GM23248 (cell line): ENCODE measurements at regions not wholly inside any gene's neighbourhood (a gene's known extent, or its start where the extent isn't known, plus 50 kb on each side); places are given as distances from the start of the nearest gene placed in this dataset.

Experiments
- EZH2 ChIP-seq: fragments of 200-600 bp; sonication (generic); IDR thresholded peaks from 2 replicates; pipeline ENCODE4 v1.6.1; 2018; ENCODE audit warnings: antibody characterized with exemption, mild to moderate bottlenecking; ENCODE audit not compliant: insufficient read depth, poor library complexity, severe bottlenecking
- EZH2phosphoT487 ChIP-seq: fragments of 200-600 bp; sonication (generic); IDR thresholded peaks from 2 replicates; pipeline ENCODE4 v1.6.1; 2018; ENCODE audit warnings: antibody characterized with exemption, moderate library complexity, mild to moderate bottlenecking, low read depth; ENCODE audit not compliant: insufficient read depth

- TF ChIP-seq EZH2 (no peak), EZH2phosphoT487 (no peak)
Observed at GRCh38 chr18:55866006-55866405, 278.0 kb upstream of the TCF4 start.
